Neural progenitor cell (in vitro differentiated cells): ENCODE measurements at regions not wholly inside any gene's neighbourhood (a gene's known extent, or its start where the extent isn't known, plus 50 kb on each side); places are given as distances from the start of the nearest gene placed in this dataset.

Experiments
- DNase-seq: peaks from one replicate; pipeline ENCODE4 v3.0.0-alpha.2; 2016; ENCODE audit warnings: low spot score
- H2AFZ ChIP-seq: fragments of 200-600 bp; sonication (generic); replicated peaks from 2 replicates; pipeline ENCODE4 v1.6.1; 2016; ENCODE audit warnings: antibody characterized with exemption
- H3F3A ChIP-seq: fragments of 200-600 bp; sonication (generic); 2 replicates; pipeline ENCODE4 v1.6.1; 2016; ENCODE audit warnings: antibody characterized with exemption, low read depth
- H3K27ac ChIP-seq: fragments of 200-600 bp; sonication (generic); 2 replicates; pipeline ENCODE4 v1.5.1; 2016; ENCODE audit warnings: mild to moderate bottlenecking
- H3K27me3 ChIP-seq: fragments of 200-600 bp; sonication (generic); 2 replicates; pipeline ENCODE4 v1.6.1; 2016; ENCODE audit warnings: mild to moderate bottlenecking, moderate library complexity
- H3K36me3 ChIP-seq: fragments of 200-600 bp; sonication (generic); 2 replicates; pipeline ENCODE4 v1.5.1; 2016
- H3K4me1 ChIP-seq: fragments of 200-600 bp; sonication (generic); 2 replicates; pipeline ENCODE4 v1.6.1; 2016; ENCODE audit warnings: mixed run types
- H3K4me2 ChIP-seq: fragments of 200-600 bp; sonication (generic); 2 replicates; pipeline ENCODE4 v1.6.1; 2016
- H3K4me3 ChIP-seq: fragments of 200-600 bp; sonication (generic); 2 replicates; pipeline ENCODE4 v1.5.1; 2016
- H3K79me2 ChIP-seq: fragments of 200-600 bp; sonication (generic); 2 replicates; pipeline ENCODE4 v1.6.1; 2016; ENCODE audit warnings: low read depth
- H3K9ac ChIP-seq: fragments of 200-600 bp; sonication (generic); 2 replicates; pipeline ENCODE4 v1.6.1; 2016
- H3K9me3 ChIP-seq: fragments of 200-600 bp; sonication (generic); 2 replicates; pipeline ENCODE4 v1.5.1; 2016; ENCODE audit warnings: low read depth
- H4K20me1 ChIP-seq: fragments of 200-600 bp; sonication (generic); 2 replicates; pipeline ENCODE4 v1.6.1; 2016; ENCODE audit warnings: low read depth
- H3K27ac Mint-ChIP-seq: 3 replicates; pipeline ENCODE4 v1.8.0; 2021; ENCODE audit warnings: mixed read lengths
- H3K27me3 Mint-ChIP-seq: 2 replicates; pipeline ENCODE4 v1.8.0; 2022; ENCODE audit warnings: low read depth, mild to moderate bottlenecking, inconsistent platforms, moderate library complexity, mixed read lengths; ENCODE audit not compliant: insufficient read depth
- H3K36me3 Mint-ChIP-seq: 3 replicates; pipeline ENCODE4 v1.8.0; 2021; ENCODE audit warnings: mixed read lengths
- H3K4me1 Mint-ChIP-seq: 3 replicates; pipeline ENCODE4 v1.8.0; 2021; ENCODE audit warnings: mixed read lengths
- H3K4me3 Mint-ChIP-seq: 3 replicates; pipeline ENCODE4 v1.8.0; 2021; ENCODE audit warnings: mild to moderate bottlenecking, moderate library complexity, mixed read lengths
- H3K9me3 Mint-ChIP-seq: 3 replicates; pipeline ENCODE4 v1.8.0; 2020; ENCODE audit warnings: mixed read lengths
- CTCF ChIP-seq: fragments of 200-600 bp; sonication (generic); IDR thresholded peaks from 2 replicates; pipeline ENCODE4 v1.5.1; 2017; ENCODE audit warnings: antibody characterized with exemption, mild to moderate bottlenecking
- EZH2 ChIP-seq: fragments of 200-600 bp; sonication (generic); IDR thresholded peaks from 2 replicates; pipeline ENCODE4 v1.6.1; 2017; ENCODE audit warnings: antibody characterized with exemption, mild to moderate bottlenecking, moderate library complexity
- EZH2phosphoT487 ChIP-seq: fragments of 200-600 bp; sonication (generic); IDR thresholded peaks from 2 replicates; pipeline ENCODE4 v1.6.1; 2017; ENCODE audit warnings: antibody characterized with exemption

- Histone ChIP-seq H4K20me1 (no peaks in the 10 kb centered on the region), H3K4me1 (peaks cover 17% of the 10 kb centered on the region), H3K79me2 (no peaks in the 10 kb centered on the region), H3K27ac (no peak overlapping the region), H3K4me2 (no peak overlapping the region), H3K36me3 (no peaks in the 10 kb centered on the region), H2AFZ (no peak overlapping the region), H3K9me3 (no peaks in the 10 kb centered on the region), H3K27me3 (no peaks in the 10 kb centered on the region), H3K9ac (no peak overlapping the region), H3K4me3 (no peak overlapping the region), H3F3A (no peaks in the 10 kb centered on the region)
- peaks cover 28% of the 10 kb centered on the region for H3K4me1 Mint-ChIP-seq
- peaks cover 4% of the 10 kb centered on the region for H3K9me3 Mint-ChIP-seq
- no peaks in the 10 kb centered on the region for H3K27me3 Mint-ChIP-seq
- no peak for TF ChIP-seq CTCF
- no peak for TF ChIP-seq EZH2
- no peak for TF ChIP-seq EZH2phosphoT487
- DNase-seq, result no peak
- H3K36me3 Mint-ChIP-seq, result peaks cover 2% of the 10 kb centered on the region
- H3K4me3 Mint-ChIP-seq, result no peak overlapping the region
- H3K27ac Mint-ChIP-seq, result peak overlapping the region; percentile 54
Measured at GRCh38 chr6:90369651-90370050, 73.0 kb upstream of the BACH2 start.

- no peak overlapping the region for H3K9ac ChIP-seq
- peak; percentile 34 for DNase-seq
- Mint-ChIP-seq H3K4me1 (peaks cover 28% of the 10 kb centered on the region), H3K4me3 (no peak overlapping the region), H3K36me3 (peaks cover 2% of the 10 kb centered on the region), H3K9me3 (peaks cover 4% of the 10 kb centered on the region), H3K27ac (peak overlapping the region; percentile 54), H3K27me3 (no peaks in the 10 kb centered on the region)
- H3K4me2 ChIP-seq, result no peak overlapping the region
- no peaks in the 10 kb centered on the region for H3K36me3 ChIP-seq
- H3K79me2 ChIP-seq, result no peaks in the 10 kb centered on the region
- no peak overlapping the region for H3K4me3 ChIP-seq
- H3K27ac ChIP-seq, result no peak overlapping the region
- H3K9me3 ChIP-seq, result no peaks in the 10 kb centered on the region
- H3K4me1 ChIP-seq, result peaks cover 22% of the 10 kb centered on the region
- peak overlapping the region; percentile 66 for H2AFZ ChIP-seq
- no peaks in the 10 kb centered on the region for H3K27me3 ChIP-seq
- TF ChIP-seq CTCF (no peak), EZH2 (no peak)
- no peaks in the 10 kb centered on the region for H4K20me1 ChIP-seq
- no peaks in the 10 kb centered on the region for H3F3A ChIP-seq
Measured at GRCh38 chr6:90369024-90369519, 72.4 kb upstream of the BACH2 start.

- peaks cover 2% of the 10 kb centered on the region for H3K36me3 Mint-ChIP-seq
Measured at GRCh38 chr6:90368601-90369000, 72.0 kb upstream of the BACH2 start.

More at GRCh38 chr6:90368601-90369000, 72.0 kb upstream of the BACH2 start:
- peaks cover 4% of the 10 kb centered on the region for H3K9me3 Mint-ChIP-seq
- Histone ChIP-seq H3K4me3 (no peak overlapping the region), H3K4me1 (peaks cover 25% of the 10 kb centered on the region), H2AFZ (peak overlapping the region; percentile 66), H3F3A (no peaks in the 10 kb centered on the region), H4K20me1 (no peaks in the 10 kb centered on the region), H3K27ac (no peak overlapping the region), H3K36me3 (no peaks in the 10 kb centered on the region), H3K27me3 (no peaks in the 10 kb centered on the region), H3K9me3 (no peaks in the 10 kb centered on the region), H3K79me2 (no peaks in the 10 kb centered on the region), H3K9ac (no peak overlapping the region), H3K4me2 (no peak overlapping the region)
- H3K27me3 Mint-ChIP-seq, result no peaks in the 10 kb centered on the region
- no peak for DNase-seq
- H3K27ac Mint-ChIP-seq, result peak overlapping the region; percentile 54
- no peak for TF ChIP-seq EZH2
- no peak for TF ChIP-seq CTCF
- no peak for TF ChIP-seq EZH2phosphoT487
- H3K4me3 Mint-ChIP-seq, result no peak overlapping the region
- H3K4me1 Mint-ChIP-seq, result peaks cover 28% of the 10 kb centered on the region
